Upper lobe of left lung (tissue), 6 donors: ENCODE measurements at regions not wholly inside any gene's neighbourhood (a gene's known extent, or its start where the extent isn't known, plus 50 kb on each side); places are given as distances from the start of the nearest gene placed in this dataset.

Experiments used
- ATAC-seq, 2 donors: fragments of 200-7000 bp; cut with Tn5 transposase; one replicate each; pipeline ENCODE4 v1.9.1; 2022; ENCODE audit warnings: mild to moderate bottlenecking in 2 of 2, moderate library complexity in 2 of 2; ENCODE audit not compliant: low FRiP score in 2 of 2
- DNase-seq, 2 donors: peaks; one replicate each; pipeline ENCODE4 v3.0.0-alpha.2; 2019 to 2020
- H3K27ac ChIP-seq, 4 donors: fragments of 200-600 bp; sonication (generic); one replicate each; pipeline ENCODE4 v1.5.1; 2016 to 2019
- H3K27me3 ChIP-seq, 4 donors: fragments of 200-600 bp; sonication (generic); one replicate each; pipeline ENCODE4 v1.5.1; 2017 to 2019
- H3K36me3 ChIP-seq, 4 donors: fragments of 200-600 bp; sonication (generic); one replicate each; pipeline ENCODE4 v1.5.1; 2016 to 2019
- H3K4me1 ChIP-seq, 4 donors: fragments of 200-600 bp; sonication (generic); one replicate each; pipeline ENCODE4 v1.5.1; 2018 to 2019
- H3K4me3 ChIP-seq, 4 donors: fragments of 200-600 bp; sonication (generic); one replicate each; pipeline ENCODE4 v1.5.1; 2017 to 2019; ENCODE audit warnings: mild to moderate bottlenecking in 2 of 4, moderate library complexity in 1 of 4
- H3K9me3 ChIP-seq, 4 donors: fragments of 200-600 bp; sonication (generic); one replicate each; pipeline ENCODE4 v1.5.1; 2018 to 2019
- CTCF ChIP-seq, 6 experiments: fragments of 450-650 bp in 4 of 6; fragments of 200-600 bp in 2 of 6; sonication (generic) in 2 of 6; IDR thresholded peaks; one replicate each; pipeline ENCODE4 v1.5.1; 2016 to 2019; ENCODE audit warnings: antibody characterized with exemption in 6 of 6
- EP300 ChIP-seq, 4 donors: sonication (generic); formaldehyde crosslinking; IDR thresholded peaks; one replicate each; pipeline ENCODE4 v1.5.1; 2017; ENCODE audit warnings: antibody characterized with exemption in 4 of 4, control low read depth in 2 of 4
- POLR2A ChIP-seq, 4 donors: fragments of 450-650 bp; IDR thresholded peaks; one replicate each; pipeline ENCODE4 v1.5.1; 2016 to 2017; ENCODE audit warnings: antibody characterized with exemption in 4 of 4, mild to moderate bottlenecking in 2 of 4
- POLR2AphosphoS5 ChIP-seq, 2 donors: sonication (generic); formaldehyde crosslinking; IDR thresholded peaks; one replicate each; pipeline ENCODE4 v1.5.1; 2017; ENCODE audit warnings: antibody characterized with exemption in 2 of 2
- WGBS, 2 donors: methylation state at CpG; one replicate each; pipeline ENCODE4 v1.1.5; 2017 to 2018; 5-methylcytosine and 5-hydroxymethylcytosine counted together
- donor health status: DM: no; HTN: no; CAD: no; lungs with moderate emphysema.
- donor health status: DM: no; HTN: yes; CAD: no; lungs with severe emphysema.

DNA sequence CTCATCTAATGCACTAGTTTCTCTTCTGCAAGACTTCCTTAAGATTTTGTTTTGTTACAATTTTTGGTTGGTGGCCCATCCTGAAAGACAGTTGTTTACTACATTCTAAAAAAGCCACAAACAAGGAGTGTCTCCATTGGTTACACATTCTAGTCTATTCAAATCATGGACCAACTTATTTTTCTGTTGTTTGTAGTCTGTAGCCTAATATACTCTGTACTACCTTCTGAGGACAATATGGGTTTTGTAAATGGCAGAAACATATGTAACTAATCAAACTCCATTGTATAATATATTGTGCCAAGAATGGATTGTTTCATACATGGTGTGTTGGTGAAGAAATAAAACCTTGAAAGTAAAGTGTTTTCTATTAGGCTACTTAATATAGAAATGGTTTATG lies 79.5 kb upstream of the DHX40 start:
- Histone ChIP-seq H3K36me3 (no peaks in the 10 kb centered on the region), H3K27me3 (no peaks in the 10 kb centered on the region), H3K4me1 (no peaks in the 10 kb centered on the region), H3K9me3 (no peaks in the 10 kb centered on the region), H3K27ac (no peak overlapping the region), H3K4me3 (no peak overlapping the region)
- DNase-seq: no peak
- TF ChIP-seq POLR2A (IDR thresholded peaks at IDR 0.05) (no peak), EP300 (IDR thresholded peaks at IDR 0.05) (no peak), POLR2AphosphoS5 (IDR thresholded peaks at IDR 0.05) (no peak), CTCF (IDR thresholded peaks at IDR 0.05) (no peak)
- ATAC-seq: no peak

DNA sequence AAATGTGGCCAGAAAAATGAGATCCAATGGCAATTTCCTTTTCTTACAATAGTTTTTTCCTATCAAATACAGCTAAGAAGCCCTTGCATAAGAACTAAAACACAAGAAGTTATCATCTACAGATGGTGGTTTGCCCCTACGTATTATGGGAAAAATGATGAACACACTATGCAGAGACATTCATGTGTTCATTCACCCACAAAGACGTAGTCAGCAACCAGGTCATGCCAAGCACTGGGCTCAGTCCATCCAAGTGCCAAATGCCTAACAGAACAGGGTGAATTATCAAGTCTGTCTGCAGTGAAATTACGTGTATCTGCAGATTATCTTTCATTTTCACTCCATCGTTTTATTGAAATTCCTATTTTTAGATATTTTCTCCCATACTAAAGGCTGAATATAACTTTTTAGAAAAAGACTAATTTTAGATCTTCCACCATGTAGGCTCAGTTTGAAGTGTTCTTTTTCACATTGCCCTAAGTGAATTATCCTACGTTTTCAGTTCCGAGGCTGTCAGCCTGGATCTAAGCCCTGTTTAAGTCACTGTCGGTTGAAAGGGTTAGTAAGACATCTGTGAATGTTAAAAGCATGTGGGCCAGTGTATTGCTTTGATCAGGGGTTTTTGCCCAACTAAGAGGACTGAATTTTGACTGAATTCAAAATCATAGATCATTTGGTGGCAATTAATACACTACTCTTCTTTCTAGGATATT lies 78.1 kb upstream of the DHX40 start:
- ATAC-seq (no peak), DNase-seq (no peak)
- H3K27me3 ChIP-seq: no peaks in the 10 kb centered on the region
- H3K9me3 ChIP-seq: no peaks in the 10 kb centered on the region
- H3K27ac ChIP-seq: no peak overlapping the region
- H3K4me1 ChIP-seq: peaks cover 0 to 4% (median 0%) of the 10 kb centered on the region in 4 donors
- no peaks in the 10 kb centered on the region for H3K36me3 ChIP-seq
- 71 to 84% methylated on average over 7 of the region's 7 CpGs for WGBS, 2 donors
- no peak overlapping the region for H3K4me3 ChIP-seq
- no peak for TF ChIP-seq POLR2AphosphoS5 (IDR thresholded peaks at IDR 0.05)
- TF ChIP-seq EP300 (IDR thresholded peaks at IDR 0.05): no peak
- no peak for TF ChIP-seq POLR2A (IDR thresholded peaks at IDR 0.05)
- no peak for TF ChIP-seq CTCF (IDR thresholded peaks at IDR 0.05)

GRCh38 chr17:59488805-59489204 lies 76.6 kb upstream of the DHX40 start:
- H3K27ac ChIP-seq: no peak overlapping the region
- no peaks in the 10 kb centered on the region for H3K9me3 ChIP-seq
- WGBS, 2 donors: 92 to 99% methylated on average over 2 to 5 of the region's 5 CpGs
- DNase-seq (no peak), ATAC-seq (no peak)
- no peaks in the 10 kb centered on the region for H3K27me3 ChIP-seq
- peaks cover 0 to 4% (median 0%) of the 10 kb centered on the region in 4 donors for H3K4me1 ChIP-seq
- H3K36me3 ChIP-seq: no peaks in the 10 kb centered on the region
- TF ChIP-seq EP300 (IDR thresholded peaks at IDR 0.05): no peak
- no peak for TF ChIP-seq POLR2A (IDR thresholded peaks at IDR 0.05)
- no peak for TF ChIP-seq CTCF (IDR thresholded peaks at IDR 0.05)
- TF ChIP-seq POLR2AphosphoS5 (IDR thresholded peaks at IDR 0.05): no peak
- no peak overlapping the region for H3K4me3 ChIP-seq

GRCh38 chr17:59490216-59490615 lies 75.2 kb upstream of the DHX40 start:
- Histone ChIP-seq H3K4me3 (no peak overlapping the region), H3K9me3 (no peaks in the 10 kb centered on the region), H3K27me3 (no peaks in the 10 kb centered on the region), H3K27ac (no peak overlapping the region), H3K36me3 (no peaks in the 10 kb centered on the region), H3K4me1 (peaks cover 0 to 4% (median 0%) of the 10 kb centered on the region in 4 donors)
- WGBS, 2 donors: 44 to 57% methylated on average over 3 of the region's 3 CpGs
- no peak for TF ChIP-seq CTCF (IDR thresholded peaks at IDR 0.05)
- TF ChIP-seq POLR2A (IDR thresholded peaks at IDR 0.05): no peak
- no peak for TF ChIP-seq EP300 (IDR thresholded peaks at IDR 0.05)
- no peak for TF ChIP-seq POLR2AphosphoS5 (IDR thresholded peaks at IDR 0.05)
- no peak for DNase-seq
- no peak for ATAC-seq
